NT2/D1 (cell line): ENCODE measurements at regions not wholly inside any gene's neighbourhood (a gene's known extent, or its start where the extent isn't known, plus 50 kb on each side); places are given as distances from the start of the nearest gene placed in this dataset.

Source experiments
- SUZ12 ChIP-seq: IDR thresholded peaks from 2 replicates; pipeline ENCODE4 v1.6.1; 2011; ENCODE audit not compliant: insufficient read length, insufficient read depth; ENCODE audit errors: extremely low read depth
- YY1 ChIP-seq: IDR thresholded peaks from 2 replicates; pipeline ENCODE4 v1.6.1; 2011; ENCODE audit not compliant: insufficient read length, insufficient read depth
- ZNF274 ChIP-seq: IDR thresholded peaks from 2 replicates; pipeline ENCODE4 v1.6.1; 2011; ENCODE audit warnings: mild to moderate bottlenecking, low read depth, low read length

GRCh38 chr6:26251354-26252076 is 113.5 kb upstream of the BTN3A2 start:
- TF ChIP-seq SUZ12: no peak
- no peak for TF ChIP-seq ZNF274
- TF ChIP-seq YY1: no peak
